Central memory CD4-positive, alpha-beta T cell (primary cell): ENCODE measurements at regions not wholly inside any gene's neighbourhood (a gene's known extent, or its start where the extent isn't known, plus 50 kb on each side); places are given as distances from the start of the nearest gene placed in this dataset.
"Not testable (repeated sequence)": the region's sequence is repeated elsewhere in the genome, so short reads cannot be mapped to it uniquely, and the experiment has no call there.

Experiments used
- DNase-seq: peaks from one replicate; pipeline ENCODE4 v3.0.0; 2022

DNA sequence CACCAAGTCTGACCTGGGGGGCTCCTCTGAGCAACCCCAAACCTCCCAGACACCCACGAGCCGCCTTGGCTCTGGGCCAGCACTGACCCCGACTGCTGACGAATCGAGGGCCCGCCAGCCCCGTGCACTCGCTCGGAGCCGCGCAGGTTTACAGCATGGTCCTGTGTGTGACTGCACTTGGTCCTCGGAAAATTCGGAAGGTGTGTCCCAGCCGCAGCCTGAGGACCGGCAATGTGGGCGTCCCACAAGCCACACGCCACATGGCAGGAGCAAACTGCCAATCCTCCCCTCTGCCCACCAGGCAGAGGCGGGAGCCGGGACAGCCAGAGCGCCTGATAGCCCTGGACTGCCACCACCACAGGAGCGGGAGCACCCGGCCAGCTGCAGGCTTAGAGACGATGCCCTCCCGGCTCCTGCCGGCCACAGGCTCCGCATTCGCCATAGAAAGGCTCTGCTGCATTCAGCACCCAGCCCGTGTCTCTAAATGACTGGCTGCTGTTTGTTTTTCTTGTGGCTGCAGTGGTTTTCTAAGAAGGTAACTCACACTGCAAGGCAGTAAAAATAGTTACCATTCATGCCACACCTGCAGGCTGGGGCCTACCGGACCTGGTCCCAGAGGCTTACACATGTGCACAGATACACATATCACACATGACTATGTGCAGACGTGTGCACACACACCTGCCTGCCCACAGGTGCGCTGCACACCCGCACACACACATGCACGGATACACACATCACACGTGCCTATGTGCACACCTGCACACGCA, 5415.3 kb upstream of the TPTE start:
- peak; percentile 37 for DNase-seq

DNA sequence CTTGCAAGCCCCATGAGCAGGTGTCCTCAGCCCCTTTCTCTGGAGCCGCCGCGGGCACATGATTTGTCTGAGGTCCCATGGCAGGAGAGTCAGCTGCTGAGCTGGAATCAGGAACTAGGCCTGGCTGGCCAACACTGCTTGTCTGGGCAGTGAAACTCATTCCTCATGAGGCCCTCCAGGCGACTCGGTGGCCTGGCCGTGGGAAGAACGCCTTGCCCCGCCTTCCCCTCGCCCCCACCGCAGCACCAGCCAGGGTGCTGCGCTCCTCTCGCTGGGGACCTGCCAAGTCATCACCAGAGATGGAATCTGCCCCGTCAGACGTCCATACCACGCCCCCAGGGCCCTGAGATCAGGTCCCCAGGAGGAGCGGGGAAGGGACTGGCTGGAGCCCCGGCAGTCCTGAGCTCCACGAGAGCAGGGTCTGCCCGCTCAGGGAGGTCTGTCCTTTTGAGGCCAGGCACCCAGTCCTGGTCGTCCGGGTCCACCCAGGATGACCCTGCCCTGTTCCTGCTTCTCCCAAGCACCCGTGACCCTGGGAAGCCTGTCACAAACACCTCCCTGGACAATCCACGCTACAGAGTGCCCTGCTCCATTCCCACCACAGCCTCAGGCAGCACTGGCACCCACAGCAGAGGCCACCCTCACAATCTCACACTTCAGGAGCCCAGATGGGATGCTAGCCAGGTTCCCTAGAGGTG, 5414.5 kb upstream of the TPTE start:
- not testable (repeated sequence) for DNase-seq

DNA sequence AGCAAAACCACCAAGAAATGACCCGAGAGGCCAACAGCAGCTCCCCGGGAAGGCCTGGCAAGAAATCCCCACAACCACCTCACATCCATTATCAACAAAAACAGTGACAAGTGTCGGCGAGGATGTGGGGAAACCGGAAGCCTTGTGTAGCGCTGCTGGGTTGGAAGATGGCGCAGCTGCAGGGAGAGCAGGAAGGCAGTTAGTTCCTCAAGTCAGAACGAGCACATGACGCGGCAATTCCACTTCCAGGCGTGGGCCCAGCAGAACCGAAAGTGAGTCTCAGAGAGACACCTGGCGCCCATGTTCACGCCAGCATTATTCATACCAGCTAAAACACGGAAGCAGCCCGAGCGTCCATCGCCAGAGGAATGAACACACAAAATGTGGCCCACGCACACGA, 5413.7 kb upstream of the TPTE start:
- DNase-seq, result not testable (repeated sequence)

DNA sequence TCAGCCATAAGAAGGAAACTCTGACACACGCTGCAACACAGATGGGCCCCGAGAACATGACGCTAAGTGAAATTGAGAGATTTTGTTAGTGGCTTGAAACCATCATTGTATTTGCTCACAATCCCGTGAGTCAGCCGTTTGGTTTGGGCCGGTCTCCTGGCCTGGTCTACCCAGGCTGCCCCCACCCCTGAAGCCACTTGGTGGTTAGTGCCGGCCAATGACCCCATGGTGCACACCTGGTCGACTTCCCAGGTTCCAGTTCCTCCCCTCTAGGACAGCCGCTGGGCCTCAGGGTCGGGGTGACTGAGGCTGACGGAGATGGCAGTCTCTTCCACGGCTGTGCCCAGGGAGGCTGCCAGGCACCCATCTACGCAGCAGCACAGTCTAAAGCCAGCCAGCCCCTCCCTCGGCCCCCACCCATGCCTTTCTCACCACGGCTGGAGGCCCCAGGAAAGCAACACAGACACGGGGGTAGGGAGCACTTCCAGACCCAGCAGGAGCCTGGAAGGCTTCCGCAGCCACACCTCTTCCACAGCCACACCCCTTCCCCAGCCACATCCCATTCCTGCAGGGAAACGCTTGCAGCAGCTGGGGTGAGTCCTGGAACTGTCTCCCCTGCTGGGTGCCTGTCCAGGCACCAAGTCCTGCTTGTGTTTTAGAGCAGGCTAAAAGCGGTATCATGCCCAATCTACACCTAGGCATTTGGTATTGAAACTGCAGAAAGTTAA, 5413.2 kb upstream of the TPTE start:
- not testable (repeated sequence) for DNase-seq

DNA sequence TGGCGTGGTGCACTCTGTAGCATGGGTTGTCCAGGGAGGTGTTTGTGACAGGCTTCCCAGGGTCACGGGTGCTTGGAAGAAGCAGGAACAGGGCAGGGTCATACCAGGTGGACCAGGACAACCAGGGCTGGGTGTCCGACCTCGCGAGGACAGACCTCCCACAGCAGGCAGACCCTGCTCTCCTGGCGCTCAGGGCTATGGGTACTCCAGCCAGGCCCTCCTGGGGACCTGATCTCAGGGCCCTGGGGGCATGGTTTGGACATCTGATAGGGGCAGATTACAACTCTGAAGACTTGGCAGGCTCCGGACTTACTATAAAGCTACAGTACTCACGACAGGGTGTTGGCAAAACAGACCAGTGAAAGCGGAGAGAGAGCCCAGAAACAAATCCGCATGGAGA, 5410.2 kb upstream of the TPTE start:
- DNase-seq, result not testable (repeated sequence)

DNA sequence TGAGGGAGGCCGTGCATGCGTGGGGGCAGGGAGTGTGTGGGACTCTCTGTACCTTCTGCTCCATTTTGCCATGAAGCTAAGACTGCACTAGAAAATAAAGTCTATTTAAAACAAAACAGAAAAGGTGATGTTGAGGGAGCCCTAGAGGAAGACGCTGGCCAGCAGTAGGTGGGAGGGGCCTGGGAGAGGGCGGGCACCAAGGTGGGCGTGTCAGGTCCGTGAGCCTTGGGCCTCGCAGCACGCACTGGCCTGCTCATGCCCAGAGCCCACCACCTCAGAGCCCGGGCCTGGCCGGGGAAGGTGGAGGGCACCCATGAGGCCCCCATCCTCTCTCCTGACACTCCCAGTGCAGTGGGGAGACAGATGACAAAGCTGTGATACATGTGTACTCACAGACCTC, 5408.3 kb upstream of the TPTE start:
- not testable (repeated sequence) for DNase-seq

DNA sequence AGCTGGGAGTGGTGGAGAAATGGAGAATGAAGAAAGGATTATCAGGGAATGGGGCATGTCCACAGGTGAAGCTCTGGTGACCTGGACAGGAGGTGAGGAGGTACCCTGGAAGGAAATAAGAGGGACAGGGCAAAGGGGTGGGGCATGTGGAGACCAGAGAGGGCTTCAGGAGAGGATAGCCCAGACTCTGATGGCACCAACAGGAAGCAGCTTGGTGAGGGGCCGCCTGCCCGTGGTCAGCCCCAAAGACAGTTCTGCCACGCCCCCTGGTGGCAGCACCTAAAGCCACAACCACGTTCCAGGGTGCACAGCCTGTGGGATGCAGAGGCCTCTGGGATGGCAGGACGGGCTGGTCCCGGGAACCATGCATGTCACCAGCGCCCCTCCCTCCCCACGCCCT, 5406.9 kb upstream of the TPTE start:
- not testable (repeated sequence) for DNase-seq

DNA sequence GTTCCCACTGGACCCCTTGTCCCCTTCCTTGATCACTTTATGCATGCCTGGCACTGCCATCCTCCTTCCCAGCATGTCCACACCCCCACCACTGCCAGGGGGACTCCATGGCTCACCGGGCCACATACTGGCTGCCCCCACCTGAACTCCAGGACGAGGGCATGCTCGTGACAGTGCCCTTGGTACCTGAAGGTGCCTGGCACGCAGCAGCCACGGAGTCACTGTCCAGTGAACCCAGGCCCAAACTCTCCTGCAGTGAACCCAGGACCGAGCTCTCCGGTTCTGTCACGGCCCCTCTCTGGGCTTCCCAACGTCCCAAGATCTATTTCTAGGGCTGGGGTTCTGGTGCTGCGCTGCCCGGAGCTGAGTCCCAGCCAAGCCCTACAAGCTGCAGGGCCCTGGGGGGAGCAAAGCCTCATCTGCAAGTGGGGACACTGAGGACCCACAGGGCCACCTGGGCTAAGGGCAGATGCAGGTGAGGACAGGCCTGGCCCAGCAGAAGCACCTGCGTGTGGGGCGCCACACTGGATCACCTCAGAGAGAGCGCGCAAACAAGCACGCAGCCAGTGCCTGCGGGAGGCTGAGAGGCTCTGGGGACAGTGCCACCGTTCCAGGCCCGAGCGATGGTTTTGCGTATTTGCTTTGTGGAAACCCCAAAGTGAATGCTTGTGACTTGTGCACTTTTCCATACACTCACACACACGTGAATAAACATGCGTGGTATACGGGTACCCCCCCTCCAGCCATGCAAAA, 5406.3 kb upstream of the TPTE start:
- not testable (repeated sequence) for DNase-seq

DNA sequence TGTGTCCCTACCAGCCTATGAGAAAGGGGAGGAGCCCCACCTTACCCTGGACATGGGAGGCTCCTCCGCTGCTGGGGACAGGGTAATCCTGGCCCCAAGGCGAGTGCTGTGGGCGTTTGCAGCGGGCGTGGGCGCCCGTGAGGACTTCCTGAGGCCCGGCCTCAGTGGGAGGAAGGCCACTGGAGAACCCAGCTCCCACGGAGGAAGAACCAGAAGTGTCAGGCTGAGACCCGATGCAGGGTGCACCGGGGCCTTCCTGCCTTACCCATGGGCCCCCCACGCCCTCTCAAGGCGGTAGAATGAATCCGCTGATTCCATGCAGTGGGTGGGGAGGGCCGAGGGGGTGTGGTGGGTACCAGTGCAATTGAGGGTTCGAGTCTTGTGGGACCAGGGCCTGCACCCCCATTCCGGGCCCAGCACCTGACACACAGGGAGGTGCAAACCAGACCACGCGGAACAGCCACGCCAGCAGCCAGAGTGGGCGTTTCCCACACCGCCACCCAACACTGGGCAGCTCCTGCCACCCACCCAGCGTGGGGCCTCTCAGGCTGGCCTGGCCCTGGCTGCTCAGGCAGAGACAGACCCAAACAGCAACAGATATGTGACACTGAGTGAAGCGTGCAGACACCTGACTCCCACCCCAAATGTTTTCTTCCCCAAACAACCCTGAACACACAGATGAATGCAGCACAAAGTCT, 5405.6 kb upstream of the TPTE start:
- not testable (repeated sequence) for DNase-seq

DNA sequence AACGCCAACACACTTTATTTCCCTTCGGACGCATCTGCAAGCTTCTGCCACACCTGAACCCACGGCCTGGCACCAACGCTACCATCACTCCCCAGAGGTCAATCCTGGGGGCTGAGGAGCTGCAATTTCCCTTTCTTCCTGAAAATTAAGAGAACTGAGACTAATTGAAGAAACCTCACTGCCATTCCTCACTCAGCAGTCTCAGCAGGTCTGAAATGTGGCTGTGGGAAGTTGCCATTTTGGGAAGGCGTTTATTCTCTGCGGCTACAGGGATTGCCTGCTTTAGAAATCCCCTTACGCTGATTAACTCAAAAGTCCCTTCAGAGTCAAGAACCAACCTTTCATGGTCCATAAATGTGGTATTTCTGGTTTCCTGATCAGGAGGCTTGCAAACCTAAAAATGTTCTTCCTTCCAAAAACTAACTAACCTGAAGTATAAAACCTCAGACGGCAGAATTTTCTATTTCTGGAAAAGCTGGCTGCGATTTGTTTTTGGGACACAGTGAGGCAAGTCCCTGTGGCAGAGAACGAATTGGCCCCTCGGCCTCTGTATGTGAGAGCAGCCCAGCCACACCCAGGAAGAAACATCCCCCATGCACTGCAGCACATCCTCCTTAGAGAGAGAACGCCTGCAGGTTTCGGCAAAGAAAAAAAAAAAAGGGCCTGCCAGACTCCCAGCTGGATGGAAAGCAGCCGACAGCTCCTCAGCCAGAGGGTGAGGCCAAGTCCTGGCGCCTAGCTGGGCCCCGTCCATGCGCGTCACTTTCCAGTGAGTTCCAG, 5404.8 kb upstream of the TPTE start:
- DNase-seq, result peak; percentile 16

DNA sequence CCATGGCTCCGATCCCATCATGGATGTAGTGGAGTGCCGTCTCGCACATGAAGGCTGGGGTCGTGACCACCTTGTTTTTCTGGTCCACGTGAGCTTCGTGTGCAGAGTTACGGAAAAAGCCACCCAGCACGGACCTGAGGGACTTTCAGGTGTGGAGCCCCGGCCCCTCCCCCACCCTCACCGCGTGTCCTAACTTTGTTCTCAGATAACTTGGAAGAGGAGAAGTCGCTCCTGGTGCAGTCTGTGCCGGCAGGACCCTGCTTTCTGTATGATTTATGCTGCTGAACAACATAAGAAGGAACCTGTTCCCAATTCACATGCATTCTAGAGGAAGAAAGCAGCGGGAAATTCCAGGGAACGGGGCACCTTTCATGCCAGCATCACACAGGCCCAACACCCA, 5404.2 kb upstream of the TPTE start:
- not testable (repeated sequence) for DNase-seq

DNA sequence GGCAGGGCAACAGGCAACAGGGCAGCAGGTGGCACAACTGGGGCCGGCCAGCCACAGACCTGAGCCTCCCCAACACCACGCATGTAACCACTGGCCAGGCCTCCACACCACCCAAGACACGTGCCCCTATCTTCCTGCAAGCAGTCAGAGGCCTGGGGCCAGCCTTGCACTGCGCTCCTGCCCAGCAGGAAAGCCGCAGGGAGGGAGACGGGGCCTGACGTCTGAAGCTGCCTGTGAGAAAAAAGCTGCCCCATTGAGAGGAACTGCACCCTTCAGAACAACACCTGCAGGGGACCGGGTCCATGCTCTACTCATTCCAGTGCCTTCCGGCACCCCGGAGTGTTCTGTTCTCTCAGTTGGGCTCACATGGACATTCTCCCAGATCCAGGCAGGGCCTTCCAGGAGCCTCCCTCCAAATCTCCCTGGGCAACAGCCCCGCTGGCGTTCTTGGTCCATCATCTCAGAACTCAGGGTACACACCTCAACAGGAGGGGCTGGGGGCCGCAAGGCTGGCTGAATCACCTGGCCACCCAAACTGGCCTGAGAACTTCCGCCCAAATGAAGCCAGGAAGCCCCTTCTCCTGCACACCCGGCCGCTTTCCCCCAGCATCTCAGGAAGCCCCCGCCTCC, 5403.6 kb upstream of the TPTE start:
- DNase-seq, result peak; percentile 34

DNA sequence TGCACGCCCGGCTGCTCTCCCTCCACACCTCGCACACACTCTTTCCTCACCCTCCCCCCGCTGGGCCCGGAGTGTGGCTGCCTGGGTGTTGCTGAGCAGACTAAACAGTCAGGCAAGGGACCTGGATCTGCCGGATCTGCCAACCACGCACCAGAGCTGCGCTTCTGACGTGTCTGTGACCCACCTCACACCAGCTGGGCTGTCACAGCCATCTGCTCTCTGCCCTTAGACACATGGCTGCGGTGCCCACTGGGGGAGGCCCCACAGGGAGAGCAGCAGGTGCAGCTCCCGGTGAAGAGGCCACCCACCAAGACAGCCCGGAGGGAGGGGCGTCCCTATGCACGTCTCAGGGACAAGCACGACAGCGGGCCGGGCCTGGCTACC, 5403.1 kb upstream of the TPTE start:
- peak; percentile 74 for DNase-seq

DNA sequence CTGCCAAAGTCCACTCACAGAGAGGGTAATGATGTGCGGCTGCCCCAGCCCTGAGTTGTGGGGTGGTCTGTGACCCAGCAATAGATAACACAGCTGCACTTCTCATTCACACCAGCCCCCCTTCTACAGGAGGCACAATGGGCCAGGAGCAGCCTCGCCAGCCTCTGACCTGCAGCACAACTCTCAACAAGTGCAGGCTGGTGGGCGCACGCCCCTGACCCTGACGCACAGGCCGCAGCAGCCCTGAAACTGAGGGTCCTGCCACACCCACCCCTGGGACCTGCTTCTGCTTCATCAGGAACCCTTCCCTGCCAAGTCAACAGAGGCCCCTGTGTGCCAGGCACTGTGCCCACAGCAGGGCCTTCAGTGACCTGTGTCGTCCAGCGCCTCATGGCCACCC, 5402.2 kb upstream of the TPTE start:
- not testable (repeated sequence) for DNase-seq

DNA sequence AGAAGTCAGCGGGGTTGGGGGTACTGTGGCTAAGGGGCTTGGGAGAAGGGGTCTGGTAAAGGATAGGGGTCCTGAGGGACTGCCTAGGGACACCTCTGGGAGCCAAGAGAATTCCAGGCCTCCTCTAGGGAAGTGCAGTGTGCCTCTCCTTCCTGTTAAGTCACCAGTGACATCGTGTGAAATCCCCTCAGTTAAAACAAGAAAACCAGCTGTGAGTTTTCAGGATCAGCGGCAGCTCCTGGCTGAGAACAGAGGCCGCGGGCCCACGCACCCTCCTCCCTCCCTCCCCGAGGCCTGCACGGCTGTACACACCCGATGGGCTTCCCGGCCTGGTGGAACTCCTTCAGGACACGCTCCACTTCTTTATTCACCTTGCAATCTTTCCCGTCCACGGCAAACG, 5400.0 kb upstream of the TPTE start:
- DNase-seq, result peak; percentile 16

DNA sequence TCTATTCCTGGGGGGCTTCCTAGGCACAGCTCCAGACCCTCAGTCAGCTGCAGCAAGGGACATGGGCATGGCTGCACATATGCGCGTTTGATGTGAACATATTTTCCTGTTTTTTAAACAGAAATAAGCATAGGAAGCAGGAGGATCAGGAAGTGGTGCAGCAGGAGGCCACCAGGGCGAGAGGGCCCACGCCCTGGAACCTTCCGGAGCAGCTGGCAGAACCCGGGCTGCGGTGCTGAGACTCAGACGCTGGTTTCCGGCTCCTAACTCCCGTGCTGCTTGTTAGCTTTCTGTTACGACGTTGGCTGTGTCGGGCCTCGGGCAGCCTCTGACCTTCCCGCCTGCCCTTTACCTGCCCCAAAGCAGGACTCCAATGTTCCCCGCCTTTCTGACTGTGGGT, 5399.5 kb upstream of the TPTE start:
- DNase-seq, result not testable (repeated sequence)

DNA sequence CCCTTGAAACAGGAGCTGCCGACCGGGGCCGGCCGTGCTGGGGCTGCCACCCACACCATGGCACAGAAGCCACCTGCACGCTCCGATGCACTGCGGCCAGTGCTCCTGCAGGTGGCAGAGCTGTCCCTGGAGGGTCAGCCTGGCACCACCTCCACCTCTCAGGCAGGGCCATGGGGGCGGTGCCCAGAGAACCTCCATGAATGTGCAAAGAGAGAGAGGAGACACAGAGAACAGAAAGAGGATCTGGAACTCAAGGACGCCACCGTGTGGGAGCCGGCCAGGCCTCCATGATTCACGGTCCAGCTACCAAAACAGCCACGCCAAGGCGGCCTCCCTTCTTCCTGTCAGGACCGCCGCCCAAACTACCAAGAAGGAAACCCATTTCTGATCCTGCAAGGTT, 5397.7 kb upstream of the TPTE start:
- DNase-seq, result peak; percentile 67

DNA sequence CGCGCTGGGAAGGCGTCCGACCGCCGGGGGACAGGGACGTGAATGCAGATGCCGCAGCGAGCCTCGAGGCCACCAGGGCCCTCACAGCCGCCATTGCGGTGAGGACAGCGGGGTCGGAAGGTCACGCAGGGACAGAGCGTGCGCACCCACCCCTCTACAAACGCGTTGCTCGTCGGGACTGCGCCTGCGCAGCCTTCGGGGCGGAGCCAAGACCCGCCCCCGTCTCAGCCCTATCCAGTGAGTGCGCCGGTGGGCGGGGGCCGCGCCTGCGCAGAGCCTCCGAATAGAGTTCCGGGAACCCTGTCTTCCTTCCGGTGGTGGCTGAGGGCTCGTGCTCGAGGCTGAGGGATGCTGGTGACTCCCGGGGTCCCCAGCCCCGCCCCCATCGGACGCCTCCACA, 5393.1 kb upstream of the TPTE start:
- peak; percentile 98 for DNase-seq

DNA sequence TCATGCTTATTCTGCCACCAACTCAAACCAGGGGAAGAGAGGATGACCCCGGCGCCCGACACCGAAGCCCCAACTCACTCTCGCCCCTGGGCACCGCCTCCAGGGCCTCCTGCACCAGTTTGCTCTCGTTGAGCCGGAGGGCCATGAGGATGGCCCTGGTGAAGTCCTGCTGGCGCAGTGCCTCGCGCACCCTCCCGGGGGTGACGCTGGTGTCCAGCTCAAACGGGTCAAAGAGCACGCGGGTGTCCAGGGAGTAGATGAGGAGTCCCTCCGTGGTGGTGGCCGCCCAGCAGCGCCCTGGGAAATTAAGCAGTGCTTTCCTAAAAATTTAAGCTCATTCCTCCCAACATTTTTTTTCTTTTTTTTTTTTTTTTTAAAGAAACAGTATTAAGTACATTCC, 5387.6 kb upstream of the TPTE start:
- not testable (repeated sequence) for DNase-seq

DNA sequence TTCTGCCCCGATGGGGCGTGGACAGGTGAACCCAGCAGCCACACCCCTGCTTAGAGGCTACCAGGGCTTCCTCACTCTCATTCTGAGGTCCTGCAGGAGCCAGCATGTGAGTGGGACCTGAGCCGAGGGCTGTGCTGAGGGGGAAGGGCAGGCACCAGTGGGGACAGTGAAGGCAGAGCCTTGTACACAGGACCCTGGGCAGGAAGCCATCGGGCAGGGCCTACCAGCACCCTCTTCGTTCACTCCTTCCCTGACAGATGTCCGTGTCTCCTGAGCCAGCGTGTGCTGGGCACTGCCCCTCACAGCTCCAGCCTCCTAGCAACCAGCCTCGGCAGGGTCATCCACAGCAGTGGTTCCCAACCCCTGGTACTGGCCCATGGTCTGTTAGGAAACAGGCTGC, 5385.0 kb upstream of the TPTE start:
- not testable (repeated sequence) for DNase-seq

DNA sequence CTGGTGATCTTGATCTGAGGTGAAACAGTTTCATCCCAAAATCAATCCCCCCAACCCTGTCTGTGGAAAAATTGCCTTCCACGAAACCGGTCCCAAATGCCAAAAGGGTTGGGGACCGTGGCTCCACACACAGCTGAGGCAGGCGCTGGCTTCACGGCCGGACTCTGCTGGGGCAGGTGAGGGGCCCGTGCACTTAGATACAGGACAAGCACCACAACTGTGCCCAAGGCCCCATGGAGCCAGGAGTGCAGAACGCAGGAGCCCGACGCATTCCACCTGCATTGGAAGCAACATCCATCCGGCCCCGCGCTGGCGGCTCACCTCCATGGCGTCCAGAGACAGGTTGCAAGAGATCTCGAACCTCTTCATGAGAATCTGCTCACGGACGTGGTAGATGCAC, 5384.4 kb upstream of the TPTE start:
- DNase-seq, result not testable (repeated sequence)
